B cell (primary cell): ENCODE measurements at regions not wholly inside any gene's neighbourhood (a gene's known extent, or its start where the extent isn't known, plus 50 kb on each side); places are given as distances from the start of the nearest gene placed in this dataset.

Experiments used
- ATAC-seq: fragments of 200-7000 bp; cut with Tn5 transposase; one replicate; pipeline ENCODE4 v1.10.0; 2021; ENCODE audit warnings: low read depth, mild to moderate bottlenecking, moderate number of reproducible peaks, moderate library complexity
- CTCF ChIA-PET: fragments of 350-600 bp; sonication (Branson Sonifier 250); formaldehyde crosslinking; loops from one replicate; lab custom pipeline; 2021; ENCODE audit warnings: antibody characterized with exemption, inconsistent platforms; lab: Charles Lee
- POLR2A ChIA-PET: fragments of 350-600 bp; sonication (Branson Sonifier 250); formaldehyde crosslinking; loops from one replicate; lab custom pipeline; 2021; ENCODE audit warnings: antibody characterized with exemption; lab: Charles Lee
- DNase-seq: peaks from one replicate; pipeline ENCODE4 v3.0.0; 2013
- H2AFZ ChIP-seq: 2 replicates; pipeline ENCODE4 v1.6.1; 2012; ENCODE audit warnings: mild to moderate bottlenecking, low read depth, low read length; ENCODE audit not compliant: insufficient read depth, poor library complexity, severe bottlenecking
- H3K27ac ChIP-seq, 2 donors: 1 replicate in 1 of 2; 2 replicates in 1 of 2; pipeline ENCODE4 v1.5.1; 2012 to 2013; ENCODE audit warnings: low read length in 2 of 2, mild to moderate bottlenecking in 2 of 2, moderate library complexity in 1 of 2
- H3K27me3 ChIP-seq, 4 experiments: fragments of 200-600 bp in 1 of 4; sonication (generic) in 1 of 4; replicated peaks in 1 of 4; 1 replicate in 2 of 4; 2 replicates in 2 of 4; pipeline versions ENCODE4 v1.6.1 to v1.7.0; 2013 to 2016; ENCODE audit warnings: low read length in 3 of 4, mild to moderate bottlenecking in 2 of 4, mixed read lengths in 1 of 4, moderate library complexity in 1 of 4; ENCODE audit not compliant: insufficient read depth in 4 of 4, control insufficient read depth in 3 of 4; ENCODE audit errors: control extremely low read depth in 1 of 4
- H3K36me3 ChIP-seq, 2 experiments: replicated peaks in 1 of 2; 1 replicate in 1 of 2; 2 replicates in 1 of 2; pipeline versions ENCODE4 v1.6.1 to v1.7.1; 2013; ENCODE audit warnings: low read length in 1 of 2; ENCODE audit not compliant: insufficient read depth in 2 of 2, control insufficient read depth in 1 of 2; ENCODE audit errors: control extremely low read depth in 1 of 2, extremely low read depth in 1 of 2
- H3K4me1 ChIP-seq, 2 donors: fragments of 200-600 bp in 1 of 2; sonication (generic) in 1 of 2; 1 replicate in 1 of 2; 2 replicates in 1 of 2; pipeline versions ENCODE4 v1.5.1 to v1.6.1; 2013 to 2017; ENCODE audit warnings: low read length in 2 of 2; ENCODE audit not compliant: control insufficient read depth in 2 of 2, insufficient read depth in 2 of 2
- H3K4me2 ChIP-seq: replicated peaks from 2 replicates; pipeline ENCODE3; 2012; ENCODE audit warnings: mild to moderate bottlenecking, low read depth, low read length; ENCODE audit not compliant: poor library complexity, severe bottlenecking
- H3K4me3 ChIP-seq, 5 experiments: fragments of 200-600 bp in 1 of 5; sonication (generic) in 1 of 5; 1 replicate in 3 of 5; 2 replicates in 2 of 5; pipeline versions ENCODE4 v1.5.1 to v1.7.0; 2011 to 2016; ENCODE audit warnings: low read length in 4 of 5, mild to moderate bottlenecking in 4 of 5, low read depth in 2 of 5, control low read depth in 1 of 5, moderate library complexity in 1 of 5; ENCODE audit not compliant: insufficient read depth in 1 of 5; ENCODE audit errors: control extremely low read depth in 1 of 5, extremely low read depth in 1 of 5
- H3K79me2 ChIP-seq: fragments of 200-600 bp; sonication (generic); one replicate; pipeline ENCODE4 v1.6.0; 2016; ENCODE audit warnings: low read length; ENCODE audit not compliant: control insufficient read depth, insufficient read depth
- H3K9ac ChIP-seq: fragments of 200-600 bp; sonication (generic); 2 replicates; pipeline ENCODE4 v1.6.1; 2017; ENCODE audit warnings: mild to moderate bottlenecking, low read length, moderate library complexity
- H3K9me3 ChIP-seq, 3 donors: one replicate each; pipeline versions ENCODE4 v1.6.1 to v1.7.1; 2013; ENCODE audit warnings: low read length in 2 of 3; ENCODE audit not compliant: control insufficient read depth in 2 of 3, insufficient read depth in 1 of 3; ENCODE audit errors: control extremely low read depth in 1 of 3
- H4K20me1 ChIP-seq: 2 replicates; pipeline ENCODE4 v1.6.0; 2012; ENCODE audit warnings: mild to moderate bottlenecking, low read length; ENCODE audit not compliant: insufficient read depth, control insufficient read depth, poor library complexity, severe bottlenecking
- H3K27ac Mint-ChIP-seq: one replicate; pipeline ENCODE4 v1.8.0; 2021; ENCODE audit warnings: mixed read lengths
- H3K27me3 Mint-ChIP-seq: one replicate; pipeline ENCODE4 v1.8.0; 2021; ENCODE audit warnings: mixed read lengths
- H3K4me1 Mint-ChIP-seq: one replicate; pipeline ENCODE4 v1.8.0; 2021; ENCODE audit warnings: mixed read lengths
- H3K4me3 Mint-ChIP-seq: one replicate; pipeline ENCODE4 v1.8.0; 2021; ENCODE audit warnings: mixed read lengths
- H3K9me3 Mint-ChIP-seq: one replicate; pipeline ENCODE4 v1.8.0; 2022; ENCODE audit warnings: mixed read lengths; ENCODE audit not compliant: insufficient read depth
- CTCF ChIP-seq: fragments of 200-600 bp; IDR thresholded peaks from one replicate; pipeline ENCODE4 v1.8.0; 2022; ENCODE audit warnings: antibody characterized with exemption, mild to moderate bottlenecking
- EZH2 ChIP-seq: IDR thresholded peaks from 2 replicates; pipeline ENCODE4 v1.6.1; 2012; ENCODE audit warnings: borderline replicate concordance, low read depth, mild to moderate bottlenecking, moderate library complexity, low read length; ENCODE audit not compliant: insufficient read depth, poor library complexity, severe bottlenecking
- WGBS: methylation state at CpG from one replicate; pipeline ENCODE4 v1.1.5; 2013; ENCODE audit warnings: missing lambda C conversion rate; ENCODE audit not compliant: insufficient coverage; 5-methylcytosine and 5-hydroxymethylcytosine counted together
- intact Hi-C: fragments of 100-400 bp; cut with micrococcal nuclease; formaldehyde crosslinking; loops from one replicate; pipeline ENCODE4 v1.10.0; 2022

DNA sequence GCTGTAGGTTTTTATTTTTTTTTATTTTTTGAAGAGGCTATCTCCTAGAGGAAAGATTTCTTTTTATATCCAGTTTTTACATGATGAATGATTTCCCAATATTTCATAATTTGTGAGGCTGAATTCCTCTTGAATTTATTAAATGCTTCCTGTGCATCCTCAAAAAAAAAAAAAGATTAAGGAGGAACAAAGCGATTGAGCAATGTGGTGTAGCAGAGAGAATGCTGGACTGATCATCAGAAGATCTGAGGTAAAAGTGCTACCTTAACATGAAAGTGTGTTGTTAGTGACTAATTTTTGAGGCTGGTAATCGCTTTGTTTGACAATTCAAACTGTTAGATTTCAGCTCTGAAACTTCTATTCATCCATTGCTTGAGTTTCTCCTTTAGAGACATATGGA lies 125.1 kb downstream of the ESM1 start:
- TF ChIP-seq CTCF (no peak), EZH2 (no peak)
- H3K4me1 Mint-ChIP-seq, result no peaks in the 10 kb centered on the region
- H3K4me2 ChIP-seq, result no peak overlapping the region
- no peak overlapping the region for H3K9ac ChIP-seq
- H3K4me1 ChIP-seq, result no peaks in the 10 kb centered on the region
- 100% methylated on average over 1 of the region's 2 CpGs for WGBS
- H3K4me3 Mint-ChIP-seq, result no peak overlapping the region
- H3K36me3 ChIP-seq, result no peaks in the 10 kb centered on the region
- ChIA-PET CTCF (interaction anchor here (1.4 kb wide), 1 partner anchor 343 kb away, joined by 3 read pairs; the partner anchor contains the start of gene SNX18), POLR2A (no interaction called here)
- H3K27ac Mint-ChIP-seq, result no peak overlapping the region
- H3K27me3 ChIP-seq, result peaks cover 0 to 8% (median 3%) of the 10 kb centered on the region in 4 experiments
- H4K20me1 ChIP-seq, result no peaks in the 10 kb centered on the region
- no peaks in the 10 kb centered on the region for H3K79me2 ChIP-seq
- H3K4me3 ChIP-seq, result no peak overlapping the region
- no peak overlapping the region for H3K27ac ChIP-seq
- ATAC-seq (no peak), DNase-seq (no peak)
- intact Hi-C loops, result no loop called here
- peaks cover 2 to 19% (median 9%) of the 10 kb centered on the region in 3 donors for H3K9me3 ChIP-seq
- H3K27me3 Mint-ChIP-seq, result peaks cover 49% of the 10 kb centered on the region
- no peak overlapping the region for H2AFZ ChIP-seq
- peaks cover 15% of the 10 kb centered on the region for H3K9me3 Mint-ChIP-seq

DNA sequence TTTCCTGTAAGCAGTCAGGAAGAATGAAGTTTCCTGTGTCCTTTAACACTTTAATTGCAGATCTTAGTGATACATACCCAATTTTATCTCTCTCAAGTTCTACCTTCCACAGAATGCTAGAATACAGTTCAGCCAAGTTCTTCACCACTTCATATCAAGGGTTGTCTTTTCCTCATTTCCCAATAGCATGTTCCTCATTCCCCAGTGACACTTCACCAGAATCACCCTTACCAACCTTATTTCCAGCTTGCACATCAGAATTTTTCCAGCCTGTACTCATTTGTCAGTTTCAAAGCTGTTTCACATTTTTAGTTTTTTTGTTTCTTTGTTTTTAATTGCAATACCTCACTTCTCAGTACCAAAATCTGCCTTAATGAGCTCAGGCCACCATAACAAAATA lies 126.1 kb downstream of the ESM1 start:
- H3K4me2 ChIP-seq, result no peak overlapping the region
- Mint-ChIP-seq H3K4me3 (no peak overlapping the region), H3K27me3 (peaks cover 55% of the 10 kb centered on the region), H3K9me3 (peaks cover 17% of the 10 kb centered on the region), H3K4me1 (no peaks in the 10 kb centered on the region), H3K27ac (no peak overlapping the region)
- H3K27me3 ChIP-seq, result peaks cover 0 to 8% (median 5%) of the 10 kb centered on the region in 4 experiments
- H3K9ac ChIP-seq, result no peak overlapping the region
- intact Hi-C loops, result no loop called here
- H4K20me1 ChIP-seq, result no peaks in the 10 kb centered on the region
- H3K27ac ChIP-seq, result no peak overlapping the region
- no peak overlapping the region for H2AFZ ChIP-seq
- no peak for TF ChIP-seq EZH2
- TF ChIP-seq CTCF, result no peak
- H3K79me2 ChIP-seq, result no peaks in the 10 kb centered on the region
- H3K4me3 ChIP-seq, result no peak overlapping the region
- ATAC-seq, result no peak
- no peak for DNase-seq
- ChIA-PET POLR2A (no interaction called here), CTCF (interaction anchor here (1.0 to 1.6 kb wide), 3 partner anchors 14 to 342 kb away, joined by 3 to 5 read pairs (median 3); partner anchors contain the start of gene SNX18)
- H3K4me1 ChIP-seq, result no peaks in the 10 kb centered on the region
- H3K36me3 ChIP-seq, result no peaks in the 10 kb centered on the region
- peaks cover 2 to 19% (median 9%) of the 10 kb centered on the region in 3 donors for H3K9me3 ChIP-seq
